H1 (cell line): ENCODE measurements at regions not wholly inside any gene's neighbourhood (a gene's known extent, or its start where the extent isn't known, plus 50 kb on each side); places are given as distances from the start of the nearest gene placed in this dataset.

ENCODE experiments used
- EZH2 ChIP-seq: fragments of 200-600 bp; sonication (generic); IDR thresholded peaks from 2 replicates; pipeline ENCODE4 v1.7.1; 2012; ENCODE audit warnings: low read depth, mild to moderate bottlenecking, moderate library complexity, low read length, inconsistent platforms; ENCODE audit not compliant: severe bottlenecking
- GABPA ChIP-seq: IDR thresholded peaks from 2 replicates; pipeline ENCODE4 v1.6.1; 2011; ENCODE audit warnings: mild to moderate bottlenecking, low read length, moderate library complexity, borderline replicate concordance; ENCODE audit not compliant: insufficient read depth
- MAFK ChIP-seq: IDR thresholded peaks from 2 replicates; pipeline ENCODE4 v1.6.1; 2012; ENCODE audit warnings: low read depth, mild to moderate bottlenecking, improper control_type of control experiment, low read length
- NANOG ChIP-seq: IDR thresholded peaks from 2 replicates; pipeline ENCODE4 v1.6.1; 2011; ENCODE audit warnings: low read length, low read depth, mild to moderate bottlenecking, inconsistent platforms; ENCODE audit not compliant: insufficient read depth, poor library complexity, severe bottlenecking
- POLR2A ChIP-seq, 2 experiments: IDR thresholded peaks; 1 replicate in 1 of 2; 2 replicates in 1 of 2; pipeline ENCODE4 v1.6.1; 2011; ENCODE audit warnings: low read depth in 2 of 2, low read length in 2 of 2, mild to moderate bottlenecking in 2 of 2; ENCODE audit errors: control extremely low read depth in 1 of 2
- POLR2AphosphoS5 ChIP-seq: IDR thresholded peaks from 2 replicates; pipeline ENCODE4 v1.6.1; 2011; ENCODE audit warnings: low read depth, low read length
- SP1 ChIP-seq: IDR thresholded peaks from 2 replicates; pipeline ENCODE4 v1.6.1; 2011; ENCODE audit warnings: low read depth, low read length
- SUZ12 ChIP-seq: fragments of 200-600 bp; sonication (generic); IDR thresholded peaks from 2 replicates; pipeline ENCODE4 v1.6.1; 2012; ENCODE audit warnings: mild to moderate bottlenecking, inconsistent platforms, low read length, moderate library complexity, mixed read lengths
- TF ChIP-seq, protein P1 (sequence below): IDR thresholded peaks from 2 replicates; pipeline ENCODE4 v1.6.1; 2012; ENCODE audit warnings: inconsistent platforms

DNA sequence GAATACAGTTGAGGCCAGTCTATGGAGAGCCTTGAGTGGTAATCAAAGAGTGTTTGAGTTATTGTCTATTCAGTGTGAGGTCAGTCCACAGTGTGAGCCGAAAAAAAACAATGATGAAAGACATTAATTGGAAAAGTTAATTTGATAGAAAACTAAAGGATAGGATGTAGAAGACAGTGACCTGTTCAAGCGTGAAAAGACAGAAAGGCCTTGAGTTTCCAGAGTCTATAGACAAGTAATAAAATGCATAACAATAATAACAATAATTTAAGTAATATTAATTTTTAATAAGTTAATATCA lies 90.4 kb downstream of the SLC30A10 start (continued):
- no peak for TF ChIP-seq NANOG
- no peak for TF ChIP-seq EZH2
- TF ChIP-seq SUZ12: no peak
- TF ChIP-seq, protein P1, sequence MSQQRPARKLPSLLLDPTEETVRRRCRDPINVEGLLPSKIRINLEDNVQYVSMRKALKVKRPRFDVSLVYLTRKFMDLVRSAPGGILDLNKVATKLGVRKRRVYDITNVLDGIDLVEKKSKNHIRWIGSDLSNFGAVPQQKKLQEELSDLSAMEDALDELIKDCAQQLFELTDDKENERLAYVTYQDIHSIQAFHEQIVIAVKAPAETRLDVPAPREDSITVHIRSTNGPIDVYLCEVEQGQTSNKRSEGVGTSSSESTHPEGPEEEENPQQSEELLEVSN: no peak
- no peak for TF ChIP-seq SP1
- no peak for TF ChIP-seq MAFK
- no peak for TF ChIP-seq GABPA
- no peak for TF ChIP-seq POLR2A (IDR thresholded peaks at IDR 0.05; ENCODE audit: control extremely low read depth in 1 of 2, low read depth in 2 of 2, low read length in 2 of 2)
- TF ChIP-seq POLR2AphosphoS5: no peak
